ENCODE measurements at regions not wholly inside any gene's neighbourhood (a gene's known extent, or its start where the extent isn't known, plus 50 kb on each side); places are given as distances from the start of the nearest gene placed in this dataset.

- ChIA-PET CTCF (no interaction called here), POLR2A (no interaction called here)
Measured at GRCh38 chr20:4544765-4545164, 141.5 kb upstream of the PRNP start.

GRCh38 chr20:4542270-4542669 is 144.0 kb upstream of the PRNP start:
- ChIA-PET POLR2A (no interaction called here), CTCF (interaction anchor here (0.8 to 0.9 kb wide), 2 partner anchors 18 to 50 kb away, joined by 3 read pairs; no protein-coding TSS in a partner anchor)

More at GRCh38 chr20:4544765-4545164, 141.5 kb upstream of the PRNP start:
- DNase-seq (ENCODE audit: low read depth, low spot score) = peak; percentile 44
- H3K4me3 ChIP-seq (ENCODE audit: low read depth, low read length) = no peak overlapping the region
- TF ChIP-seq, protein P1, sequence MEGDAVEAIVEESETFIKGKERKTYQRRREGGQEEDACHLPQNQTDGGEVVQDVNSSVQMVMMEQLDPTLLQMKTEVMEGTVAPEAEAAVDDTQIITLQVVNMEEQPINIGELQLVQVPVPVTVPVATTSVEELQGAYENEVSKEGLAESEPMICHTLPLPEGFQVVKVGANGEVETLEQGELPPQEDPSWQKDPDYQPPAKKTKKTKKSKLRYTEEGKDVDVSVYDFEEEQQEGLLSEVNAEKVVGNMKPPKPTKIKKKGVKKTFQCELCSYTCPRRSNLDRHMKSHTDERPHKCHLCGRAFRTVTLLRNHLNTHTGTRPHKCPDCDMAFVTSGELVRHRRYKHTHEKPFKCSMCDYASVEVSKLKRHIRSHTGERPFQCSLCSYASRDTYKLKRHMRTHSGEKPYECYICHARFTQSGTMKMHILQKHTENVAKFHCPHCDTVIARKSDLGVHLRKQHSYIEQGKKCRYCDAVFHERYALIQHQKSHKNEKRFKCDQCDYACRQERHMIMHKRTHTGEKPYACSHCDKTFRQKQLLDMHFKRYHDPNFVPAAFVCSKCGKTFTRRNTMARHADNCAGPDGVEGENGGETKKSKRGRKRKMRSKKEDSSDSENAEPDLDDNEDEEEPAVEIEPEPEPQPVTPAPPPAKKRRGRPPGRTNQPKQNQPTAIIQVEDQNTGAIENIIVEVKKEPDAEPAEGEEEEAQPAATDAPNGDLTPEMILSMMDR (IDR thresholded peaks at IDR 0.05; ENCODE audit: insufficient read depth, low read length, missing control alignments) = no peak

GRCh38 chr20:4534315-4534714 is 151.9 kb upstream of the PRNP start:
- ChIA-PET CTCF (no interaction called here), POLR2A (no interaction called here)
- TF ChIP-seq, protein P1 (IDR thresholded peaks at IDR 0.05; ENCODE audit: insufficient read depth, low read length, missing control alignments) = no peak
- no peak overlapping the region for H3K4me3 ChIP-seq (ENCODE audit: low read depth, low read length)
- no peak for DNase-seq (ENCODE audit: low read depth, low spot score)

More at GRCh38 chr20:4542270-4542669, 144.0 kb upstream of the PRNP start:
- no peak overlapping the region for H3K4me3 ChIP-seq (ENCODE audit: low read depth, low read length)
- TF ChIP-seq, protein P1 (IDR thresholded peaks at IDR 0.05; ENCODE audit: insufficient read depth, low read length, missing control alignments) = no peak
- no peak for DNase-seq (ENCODE audit: low read depth, low spot score)

DNA sequence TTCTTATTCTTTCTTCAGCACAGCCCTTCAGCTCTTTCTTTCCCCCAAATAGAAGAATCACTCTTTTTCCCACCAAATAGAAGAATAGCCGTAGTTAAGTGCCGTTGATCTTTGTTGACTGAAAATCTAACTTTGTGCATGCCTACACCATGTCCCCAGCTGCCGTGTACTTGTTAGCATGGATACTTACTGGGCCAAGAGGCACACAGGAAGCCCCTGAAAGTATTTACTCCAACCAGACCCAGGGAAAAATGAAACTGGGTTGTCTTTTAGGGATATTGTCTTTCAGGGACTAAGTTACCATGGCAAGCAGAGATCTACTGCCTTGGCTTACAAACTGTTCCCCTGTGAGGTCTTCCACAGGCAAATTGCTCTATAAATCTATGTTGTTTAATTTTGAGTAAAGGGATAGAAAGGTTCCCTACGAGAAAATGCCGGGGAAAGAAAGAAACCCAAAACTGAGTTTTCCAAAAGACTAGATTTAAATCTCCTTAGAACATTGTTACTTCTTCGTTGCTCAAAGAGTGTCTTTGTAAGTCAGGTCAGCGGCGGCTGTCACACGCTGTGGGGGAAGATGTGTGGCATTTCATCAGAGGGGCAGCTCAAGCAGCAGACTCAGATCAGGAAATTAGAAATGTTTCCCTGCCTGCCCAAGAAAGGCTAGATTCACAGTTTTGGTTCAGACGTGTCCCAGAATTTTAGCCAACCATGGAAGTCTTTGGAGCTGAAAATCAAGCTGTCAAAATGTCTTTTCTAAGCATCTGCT is 152.7 kb upstream of the PRNP start:
- no peak for DNase-seq (ENCODE audit: low read depth, low spot score)
- POLR2A ChIA-PET = no interaction called here
- CTCF ChIA-PET = no interaction called here
- no peak overlapping the region for H3K4me3 ChIP-seq (ENCODE audit: low read depth, low read length)
- TF ChIP-seq, protein P1 (IDR thresholded peaks at IDR 0.05; ENCODE audit: insufficient read depth, low read length, missing control alignments) = no peak

GRCh38 chr20:4532772-4533171 is 153.5 kb upstream of the PRNP start:
- POLR2A ChIA-PET = no interaction called here
- no peak overlapping the region for H3K4me3 ChIP-seq (ENCODE audit: low read depth, low read length)
- CTCF ChIA-PET = no interaction called here
- no peak for DNase-seq (ENCODE audit: low read depth, low spot score)
- TF ChIP-seq, protein P1 (IDR thresholded peaks at IDR 0.05; ENCODE audit: insufficient read depth, low read length, missing control alignments) = no peak

GRCh38 chr20:4524792-4525191 is 161.5 kb upstream of the PRNP start:
- no peak for DNase-seq (ENCODE audit: low read depth, low spot score)
- TF ChIP-seq, protein P1 (IDR thresholded peaks at IDR 0.05; ENCODE audit: insufficient read depth, low read length, missing control alignments) = no peak
- POLR2A ChIA-PET = no interaction called here

More at GRCh38 chr20:4524792-4525191, 161.5 kb upstream of the PRNP start:
- H3K4me3 ChIP-seq (ENCODE audit: low read depth, low read length) = no peak overlapping the region
- CTCF ChIA-PET = interaction anchor here (1.0 kb wide), 1 partner anchor 20 kb away, joined by 3 read pairs; no protein-coding TSS in a partner anchor

Measured in AG04449 (cell line).